Urinary bladder (tissue), 3 donors: ENCODE measurements at regions not wholly inside any gene's neighbourhood (a gene's known extent, or its start where the extent isn't known, plus 50 kb on each side); places are given as distances from the start of the nearest gene placed in this dataset.

Source experiments
- DNase-seq: peaks from one replicate; pipeline ENCODE4 v3.0.0-alpha.2; 2015; ENCODE audit errors: extremely low spot score
- H3K27ac ChIP-seq: one replicate; pipeline ENCODE4 v1.5.1; 2013; ENCODE audit warnings: low read depth, mild to moderate bottlenecking, moderate library complexity
- H3K36me3 ChIP-seq: one replicate; pipeline ENCODE4 v1.6.1; 2013; ENCODE audit warnings: mild to moderate bottlenecking, moderate library complexity; ENCODE audit not compliant: insufficient read depth
- H3K4me1 ChIP-seq: one replicate; pipeline ENCODE4 v1.6.1; 2013; ENCODE audit warnings: mild to moderate bottlenecking, moderate library complexity; ENCODE audit not compliant: insufficient read depth
- H3K4me3 ChIP-seq: one replicate; pipeline ENCODE4 v1.5.1; 2013; ENCODE audit warnings: low read depth, low read length
- WGBS: extraction: QIAGEN DNeasy Blood & Tissue Kit; methylation state at CpG from one replicate; pipeline ENCODE4 v1.1.7; 2013; 5-methylcytosine and 5-hydroxymethylcytosine counted together
- donor health status: healthy with polysubstance abuse.
- donor health status: healthy.

- Histone ChIP-seq H3K4me1 (no peaks in the 10 kb centered on the region), H3K27ac (no peak overlapping the region), H3K36me3 (no peaks in the 10 kb centered on the region), H3K4me3 (no peak overlapping the region)
- WGBS, result 98% methylated on average over 2 of the region's 2 CpGs
- no peak for DNase-seq
These were observed 674.3 kb downstream of the ACTL7B start for GRCh38 chr9:108181441-108181840.

GRCh38 chr9:108180541-108180940 is 675.2 kb downstream of the ACTL7B start:
- Histone ChIP-seq H3K4me3 (no peak overlapping the region), H3K4me1 (no peaks in the 10 kb centered on the region), H3K36me3 (no peaks in the 10 kb centered on the region), H3K27ac (no peak overlapping the region)
- DNase-seq, result no peak
- 85% methylated on average over 1 of the region's 1 CpG for WGBS

- H3K27ac ChIP-seq, result no peak overlapping the region
- H3K36me3 ChIP-seq, result no peaks in the 10 kb centered on the region
- DNase-seq, result no peak
- H3K4me3 ChIP-seq, result no peak overlapping the region
- no peaks in the 10 kb centered on the region for H3K4me1 ChIP-seq
- WGBS, result 75% methylated on average over 4 of the region's 4 CpGs
These were observed 677.5 kb downstream of the ACTL7B start for GRCh38 chr9:108178318-108178717.

GRCh38 chr9:108168236-108168850 is 678.8 kb upstream of the KLF4 start:
- Histone ChIP-seq H3K36me3 (no peaks in the 10 kb centered on the region), H3K4me1 (no peaks in the 10 kb centered on the region), H3K27ac (no peak overlapping the region), H3K4me3 (no peak overlapping the region)
- DNase-seq, result no peak
- 63% methylated on average over 3 of the region's 3 CpGs for WGBS

GRCh38 chr9:108167136-108167900 is 677.7 kb upstream of the KLF4 start:
- WGBS, result 37% methylated on average over 5 of the region's 5 CpGs
- no peak overlapping the region for H3K27ac ChIP-seq
- H3K4me3 ChIP-seq, result no peak overlapping the region
- H3K36me3 ChIP-seq, result no peaks in the 10 kb centered on the region
- no peak for DNase-seq
- H3K4me1 ChIP-seq, result no peaks in the 10 kb centered on the region

- DNase-seq, result no peak
- Histone ChIP-seq H3K4me3 (no peak overlapping the region), H3K4me1 (no peaks in the 10 kb centered on the region), H3K27ac (no peak overlapping the region), H3K36me3 (no peaks in the 10 kb centered on the region)
- 87% methylated on average over 2 of the region's 2 CpGs for WGBS
These were observed 677.0 kb upstream of the KLF4 start for GRCh38 chr9:108166519-108166918.

DNA sequence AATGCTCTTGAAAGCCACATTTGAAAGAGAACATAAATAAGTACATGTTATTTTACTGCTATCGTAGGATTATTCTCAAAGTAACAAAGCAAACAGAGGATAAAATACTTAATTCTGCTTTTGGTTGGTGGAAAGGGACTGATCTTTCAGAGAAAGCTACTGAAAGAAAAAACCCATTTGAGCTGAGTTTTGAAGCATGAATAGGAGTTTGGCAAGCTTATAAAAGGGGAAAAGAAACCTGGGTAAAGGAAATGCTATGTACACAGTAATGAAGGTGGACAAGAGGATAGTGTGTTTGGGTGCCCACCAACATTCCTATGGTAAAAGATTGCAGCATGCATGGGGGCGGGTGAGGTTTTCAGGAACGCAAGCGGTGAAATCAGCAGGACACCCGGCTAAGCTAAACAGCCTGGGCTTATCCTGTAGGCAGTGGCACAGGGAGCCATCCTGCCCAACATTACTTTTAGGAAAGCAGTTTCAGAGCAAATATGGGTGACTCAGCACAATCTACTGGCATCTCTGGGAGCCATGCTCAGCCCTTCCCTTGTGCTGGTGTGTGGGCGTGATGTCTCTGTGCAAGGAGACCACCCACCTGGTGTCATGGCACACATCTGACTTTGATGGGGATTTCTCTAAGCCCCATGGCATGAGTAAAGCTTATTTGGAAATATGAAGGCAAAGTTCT is 673.9 kb upstream of the KLF4 start:
- Histone ChIP-seq H3K4me3 (no peak overlapping the region), H3K36me3 (no peaks in the 10 kb centered on the region), H3K4me1 (no peaks in the 10 kb centered on the region), H3K27ac (no peak overlapping the region)
- 91% methylated on average over 6 of the region's 6 CpGs for WGBS
- no peak for DNase-seq

- H3K36me3 ChIP-seq, result no peaks in the 10 kb centered on the region
- H3K27ac ChIP-seq, result no peak overlapping the region
- no peaks in the 10 kb centered on the region for H3K4me1 ChIP-seq
- 88% methylated on average over 1 of the region's 1 CpG for WGBS
- DNase-seq, result no peak
- H3K4me3 ChIP-seq, result no peak overlapping the region
These were observed 673.1 kb upstream of the KLF4 start for GRCh38 chr9:108162664-108163063.

DNA sequence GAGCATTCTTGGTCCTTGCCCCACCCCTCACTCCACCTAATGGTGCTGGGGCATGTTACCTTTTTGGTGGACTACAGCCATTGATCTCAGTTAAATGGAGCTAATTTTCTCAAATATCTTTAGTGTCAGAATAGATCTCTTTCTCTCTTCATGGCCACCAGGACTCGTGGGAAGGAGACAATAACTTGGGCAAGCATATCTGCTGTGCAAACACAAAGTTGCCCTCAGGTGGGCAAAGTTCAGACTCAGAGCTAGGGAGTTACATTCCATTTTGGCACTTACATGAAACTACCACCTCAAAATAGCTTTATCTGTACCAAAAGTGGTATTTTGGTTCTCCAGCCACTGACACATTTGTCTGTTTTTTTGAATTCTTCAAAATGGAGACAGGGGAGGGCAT is 671.9 kb upstream of the KLF4 start:
- DNase-seq, result no peak
- no peak overlapping the region for H3K27ac ChIP-seq
- H3K4me1 ChIP-seq, result no peaks in the 10 kb centered on the region
- H3K36me3 ChIP-seq, result no peaks in the 10 kb centered on the region
- 85% methylated on average over 1 of the region's 1 CpG for WGBS
- no peak overlapping the region for H3K4me3 ChIP-seq

DNA sequence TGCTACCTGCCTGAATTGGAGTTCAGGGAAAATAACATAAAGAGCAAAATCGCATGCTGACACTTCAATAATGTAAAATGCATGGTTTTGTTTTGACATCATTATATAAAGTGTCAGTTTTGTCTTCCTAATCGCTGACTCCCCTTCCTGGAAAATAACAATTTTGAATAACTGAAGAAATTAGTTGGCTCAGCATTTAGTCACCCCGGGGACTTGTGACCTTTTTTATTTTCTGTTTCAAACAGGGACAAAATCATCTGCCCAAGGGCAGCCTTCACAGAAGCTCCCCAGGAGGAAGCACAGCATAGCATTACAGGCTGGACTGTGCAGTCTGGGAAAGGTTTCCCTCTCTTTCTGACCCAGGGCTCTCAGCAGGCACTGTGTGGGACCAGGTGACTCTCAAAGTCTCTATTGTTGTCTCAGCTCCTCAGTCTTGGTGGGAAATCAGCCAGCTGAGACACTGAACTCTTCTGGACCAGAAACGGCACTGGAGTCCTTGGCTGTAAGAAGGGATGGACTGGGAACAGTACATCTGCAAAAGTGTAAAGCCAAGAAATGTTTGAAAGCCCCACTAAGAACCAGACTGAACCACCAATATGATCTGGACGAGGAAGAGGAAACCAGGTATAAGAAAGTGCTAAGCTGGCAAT is 671.3 kb upstream of the KLF4 start:
- no peaks in the 10 kb centered on the region for H3K4me1 ChIP-seq
- no peak for DNase-seq
- H3K27ac ChIP-seq, result no peak overlapping the region
- H3K36me3 ChIP-seq, result no peaks in the 10 kb centered on the region
- 75% methylated on average over 5 of the region's 5 CpGs for WGBS
- no peak overlapping the region for H3K4me3 ChIP-seq

- Histone ChIP-seq H3K4me3 (no peak overlapping the region), H3K4me1 (no peaks in the 10 kb centered on the region), H3K36me3 (no peaks in the 10 kb centered on the region), H3K27ac (no peak overlapping the region)
- DNase-seq, result no peak
- WGBS, result 97% methylated on average over 1 of the region's 1 CpG
These were observed 670.5 kb upstream of the KLF4 start for GRCh38 chr9:108160039-108160438.

DNA sequence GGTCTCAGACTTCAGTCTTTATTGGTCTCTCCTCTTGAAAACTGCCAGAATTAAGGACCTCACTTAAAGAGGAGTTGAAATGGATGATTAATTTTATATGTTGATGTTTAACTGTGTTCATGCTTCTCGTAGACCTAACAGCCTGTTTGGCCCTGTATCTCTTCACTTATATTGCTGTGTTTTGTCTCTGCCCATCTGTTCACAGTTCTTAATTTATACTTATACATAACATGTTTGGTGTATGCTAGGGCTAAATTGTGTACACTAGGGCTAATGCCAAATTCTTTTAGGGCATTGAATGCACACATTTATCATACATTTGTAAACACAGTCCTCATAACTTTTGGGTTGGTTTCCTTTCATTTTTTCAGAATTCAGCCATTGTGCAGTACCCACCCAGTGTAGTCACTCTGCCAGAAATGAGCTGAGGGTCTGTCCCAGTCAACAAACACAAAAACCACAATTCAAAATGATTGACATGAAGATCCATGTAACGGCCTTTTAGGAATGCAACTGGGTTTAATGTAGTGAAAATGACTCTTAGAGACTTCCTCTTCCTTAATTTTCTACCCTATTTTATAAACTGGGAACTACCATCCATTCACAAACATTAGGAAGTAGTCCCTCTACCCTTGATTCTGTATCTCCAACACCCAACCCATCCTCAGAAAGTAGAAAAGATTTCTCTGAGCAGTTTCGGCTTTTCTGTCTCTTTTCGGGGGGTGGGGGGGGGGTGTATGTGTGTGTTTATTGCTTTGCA is 668.8 kb upstream of the KLF4 start:
- no peak overlapping the region for H3K4me3 ChIP-seq
- no peaks in the 10 kb centered on the region for H3K36me3 ChIP-seq
- 89% methylated on average over 4 of the region's 4 CpGs for WGBS
- H3K27ac ChIP-seq, result no peak overlapping the region
- no peak for DNase-seq
- H3K4me1 ChIP-seq, result no peaks in the 10 kb centered on the region

- Histone ChIP-seq H3K4me3 (no peak overlapping the region), H3K27ac (no peak overlapping the region), H3K36me3 (no peaks in the 10 kb centered on the region), H3K4me1 (no peaks in the 10 kb centered on the region)
- DNase-seq, result no peak
- 78% methylated on average over 5 of the region's 5 CpGs for WGBS
These were observed 666.9 kb upstream of the KLF4 start for GRCh38 chr9:108156270-108156998.
